ENCODE measurements at regions not wholly inside any gene's neighbourhood (a gene's known extent, or its start where the extent isn't known, plus 50 kb on each side); places are given as distances from the start of the nearest gene placed in this dataset.

DNA sequence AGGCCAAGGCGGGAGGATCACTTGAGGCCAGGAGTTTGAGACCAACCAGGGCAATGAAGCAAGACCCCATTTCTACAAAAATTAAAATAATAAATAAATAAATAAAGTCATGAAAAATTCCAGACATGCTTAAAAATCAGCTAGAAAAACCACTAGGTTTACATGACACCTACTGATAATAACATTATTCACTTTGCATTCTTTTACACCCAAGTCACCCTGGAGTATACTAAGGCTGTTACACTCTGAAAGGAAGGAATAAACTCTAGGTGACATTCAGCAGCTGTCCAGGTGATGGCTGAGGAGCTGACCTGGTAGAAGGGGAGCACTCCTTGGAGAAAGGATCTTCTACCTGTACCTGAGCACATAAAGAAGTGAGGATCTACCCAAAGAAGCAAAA lies 179.2 kb downstream of the ZNF281 start:
- TF ChIP-seq, protein P1, sequence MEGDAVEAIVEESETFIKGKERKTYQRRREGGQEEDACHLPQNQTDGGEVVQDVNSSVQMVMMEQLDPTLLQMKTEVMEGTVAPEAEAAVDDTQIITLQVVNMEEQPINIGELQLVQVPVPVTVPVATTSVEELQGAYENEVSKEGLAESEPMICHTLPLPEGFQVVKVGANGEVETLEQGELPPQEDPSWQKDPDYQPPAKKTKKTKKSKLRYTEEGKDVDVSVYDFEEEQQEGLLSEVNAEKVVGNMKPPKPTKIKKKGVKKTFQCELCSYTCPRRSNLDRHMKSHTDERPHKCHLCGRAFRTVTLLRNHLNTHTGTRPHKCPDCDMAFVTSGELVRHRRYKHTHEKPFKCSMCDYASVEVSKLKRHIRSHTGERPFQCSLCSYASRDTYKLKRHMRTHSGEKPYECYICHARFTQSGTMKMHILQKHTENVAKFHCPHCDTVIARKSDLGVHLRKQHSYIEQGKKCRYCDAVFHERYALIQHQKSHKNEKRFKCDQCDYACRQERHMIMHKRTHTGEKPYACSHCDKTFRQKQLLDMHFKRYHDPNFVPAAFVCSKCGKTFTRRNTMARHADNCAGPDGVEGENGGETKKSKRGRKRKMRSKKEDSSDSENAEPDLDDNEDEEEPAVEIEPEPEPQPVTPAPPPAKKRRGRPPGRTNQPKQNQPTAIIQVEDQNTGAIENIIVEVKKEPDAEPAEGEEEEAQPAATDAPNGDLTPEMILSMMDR (conservative IDR thresholded peaks at IDR 0.05; ENCODE audit: low read length) = no peak
- H3K4me3 ChIP-seq (ENCODE audit: low read length) = no peak overlapping the region
- no peak for DNase-seq (ENCODE audit: low read depth)

DNA sequence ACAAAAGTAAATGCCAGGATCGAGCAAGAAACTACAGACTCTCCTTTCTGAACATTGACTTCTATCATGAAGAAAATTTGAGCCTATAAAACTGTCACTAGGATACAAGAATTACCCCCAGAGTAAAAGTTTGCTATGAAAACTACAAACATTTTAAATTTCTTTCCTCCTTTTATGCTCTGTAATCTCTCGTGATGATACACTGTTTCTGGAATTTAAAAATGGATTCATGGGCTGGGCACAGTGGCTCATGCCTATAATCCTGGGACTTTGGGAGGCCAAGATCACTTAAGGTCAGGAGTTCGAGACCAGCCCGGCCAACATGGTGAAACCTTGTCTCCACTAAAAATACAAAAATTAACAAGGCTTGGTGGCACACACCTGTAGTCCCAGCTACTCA lies 181.3 kb downstream of the ZNF281 start:
- DNase-seq (ENCODE audit: low read depth) = no peak
- H3K4me3 ChIP-seq (ENCODE audit: low read length) = no peak overlapping the region
- TF ChIP-seq, protein P1 (conservative IDR thresholded peaks at IDR 0.05; ENCODE audit: low read length) = no peak

DNA sequence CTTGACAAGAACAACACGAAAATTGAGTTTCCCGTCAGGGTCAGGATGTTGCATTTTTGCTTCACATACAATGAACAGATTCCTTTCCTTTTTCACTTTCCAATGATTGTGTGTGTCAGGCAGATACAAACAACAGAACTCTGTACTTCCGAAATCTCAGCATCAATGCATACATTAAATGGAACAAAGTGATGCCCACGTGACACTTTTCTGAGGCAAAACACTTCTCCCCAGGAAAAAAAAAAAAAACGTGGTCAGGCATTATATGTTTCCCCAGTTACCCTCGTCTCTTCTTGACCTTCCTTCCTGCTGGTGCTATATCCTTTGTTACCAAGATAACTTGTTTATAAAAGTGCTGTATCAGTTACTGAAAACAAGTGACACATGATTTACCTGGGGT lies 181.8 kb downstream of the ZNF281 start:
- no peak for DNase-seq (ENCODE audit: low read depth)
- H3K4me3 ChIP-seq (ENCODE audit: low read length) = no peak overlapping the region
- TF ChIP-seq, protein P1 (conservative IDR thresholded peaks at IDR 0.05; ENCODE audit: low read length) = no peak

Data from AG10803 (cell line).